ENCODE measurements at regions not wholly inside any gene's neighbourhood (a gene's known extent, or its start where the extent isn't known, plus 50 kb on each side); places are given as distances from the start of the nearest gene placed in this dataset.
"Not testable (repeated sequence)": the region's sequence is repeated elsewhere in the genome, so short reads cannot be mapped to it uniquely, and the experiment has no call there.

- TF ChIP-seq CTCF (IDR thresholded peaks at IDR 0.05; ENCODE audit: partially characterized antibody, unreplicated experiment): no peak
- H3K4me1 Mint-ChIP-seq (ENCODE audit: low read depth, unreplicated experiment): peaks cover 2% of the 10 kb centered on the region
These were observed 776.2 kb downstream of the RNF144A start for GRCh38 chr2:7693246-7694075.

GRCh38 chr2:7694076-7694985 is 777.1 kb downstream of the RNF144A start:
- peaks cover 2% of the 10 kb centered on the region for H3K4me1 Mint-ChIP-seq (ENCODE audit: low read depth, unreplicated experiment)
- no peaks in the 10 kb centered on the region for H3K9me3 Mint-ChIP-seq (ENCODE audit: unreplicated experiment)
- TF ChIP-seq CTCF (IDR thresholded peaks at IDR 0.05; ENCODE audit: partially characterized antibody, unreplicated experiment): no peak
- H3K4me3 Mint-ChIP-seq (ENCODE audit: unreplicated experiment): no peak overlapping the region
- no peak for DNase-seq
- peaks cover 2% of the 10 kb centered on the region for H3K27me3 Mint-ChIP-seq (ENCODE audit: unreplicated experiment)
- no peaks in the 10 kb centered on the region for H3K36me3 Mint-ChIP-seq (ENCODE audit: unreplicated experiment)
- H3K27ac Mint-ChIP-seq (ENCODE audit: unreplicated experiment): no peak overlapping the region

More at GRCh38 chr2:7693246-7694075, 776.2 kb downstream of the RNF144A start:
- DNase-seq: no peak
- H3K4me3 Mint-ChIP-seq (ENCODE audit: unreplicated experiment): no peak overlapping the region
- no peak overlapping the region for H3K27ac Mint-ChIP-seq (ENCODE audit: unreplicated experiment)
- no peaks in the 10 kb centered on the region for H3K9me3 Mint-ChIP-seq (ENCODE audit: unreplicated experiment)
- H3K36me3 Mint-ChIP-seq (ENCODE audit: unreplicated experiment): no peaks in the 10 kb centered on the region
- peaks cover 2% of the 10 kb centered on the region for H3K27me3 Mint-ChIP-seq (ENCODE audit: unreplicated experiment)

- H3K4me1 Mint-ChIP-seq (ENCODE audit: low read depth, unreplicated experiment); H3K9me3 Mint-ChIP-seq (ENCODE audit: unreplicated experiment); H3K36me3 Mint-ChIP-seq (ENCODE audit: unreplicated experiment); H3K27me3 Mint-ChIP-seq (ENCODE audit: unreplicated experiment); H3K4me3 Mint-ChIP-seq (ENCODE audit: unreplicated experiment); H3K27ac Mint-ChIP-seq (ENCODE audit: unreplicated experiment); DNase-seq: not testable (repeated sequence)
These were observed 779.3 kb downstream of the RNF144A start for GRCh38 chr2:7696556-7696955.

GRCh38 chr2:7697052-7697451 is 779.8 kb downstream of the RNF144A start:
- TF ChIP-seq CTCF (IDR thresholded peaks at IDR 0.05; ENCODE audit: partially characterized antibody, unreplicated experiment): no peak
- H3K36me3 Mint-ChIP-seq (ENCODE audit: unreplicated experiment): no peaks in the 10 kb centered on the region
- peaks cover 2% of the 10 kb centered on the region for H3K27me3 Mint-ChIP-seq (ENCODE audit: unreplicated experiment)
- no peak overlapping the region for H3K27ac Mint-ChIP-seq (ENCODE audit: unreplicated experiment)
- peak; percentile 18 for DNase-seq
- H3K4me3 Mint-ChIP-seq (ENCODE audit: unreplicated experiment): no peak overlapping the region
- H3K9me3 Mint-ChIP-seq (ENCODE audit: unreplicated experiment): no peaks in the 10 kb centered on the region
- peaks cover 2% of the 10 kb centered on the region for H3K4me1 Mint-ChIP-seq (ENCODE audit: low read depth, unreplicated experiment)

GRCh38 chr2:7701791-7702190 is 784.6 kb downstream of the RNF144A start:
- H3K4me1 Mint-ChIP-seq (ENCODE audit: low read depth, unreplicated experiment): peaks cover 2% of the 10 kb centered on the region
- H3K4me3 Mint-ChIP-seq (ENCODE audit: unreplicated experiment): no peak overlapping the region
- no peaks in the 10 kb centered on the region for H3K36me3 Mint-ChIP-seq (ENCODE audit: unreplicated experiment)
- H3K27ac Mint-ChIP-seq (ENCODE audit: unreplicated experiment): no peak overlapping the region
- no peak for DNase-seq
- TF ChIP-seq CTCF (IDR thresholded peaks at IDR 0.05; ENCODE audit: partially characterized antibody, unreplicated experiment): no peak
- H3K9me3 Mint-ChIP-seq (ENCODE audit: unreplicated experiment): no peaks in the 10 kb centered on the region
- H3K27me3 Mint-ChIP-seq (ENCODE audit: unreplicated experiment): no peaks in the 10 kb centered on the region
